ENCODE measurements at regions not wholly inside any gene's neighbourhood (a gene's known extent, or its start where the extent isn't known, plus 50 kb on each side); places are given as distances from the start of the nearest gene placed in this dataset.
"Not testable (repeated sequence)": the region's sequence is repeated elsewhere in the genome, so short reads cannot be mapped to it uniquely, and the experiment has no call there.

- TF ChIP-seq CTCF (IDR thresholded peaks at IDR 0.05; ENCODE audit: unreplicated experiment), result no peak
- Mint-ChIP-seq H3K9me3 (ENCODE audit: low read depth, unreplicated experiment) (no peaks in the 10 kb centered on the region), H3K4me3 (ENCODE audit: low read depth, unreplicated experiment) (no peak overlapping the region), H3K27ac (ENCODE audit: unreplicated experiment) (no peak overlapping the region), H3K4me1 (ENCODE audit: low read depth, unreplicated experiment) (no peaks in the 10 kb centered on the region), H3K27me3 (ENCODE audit: unreplicated experiment) (no peaks in the 10 kb centered on the region), H3K36me3 (ENCODE audit: insufficient read depth, unreplicated experiment) (no peaks in the 10 kb centered on the region)
- CTCF ChIA-PET, result interaction anchor here (0.6 to 0.7 kb wide), 2 partner anchors 219 to 971 kb away, joined by 3 read pairs; no protein-coding TSS in a partner anchor
- no peak for DNase-seq
- no TSS peak for BruUV-seq (replicated peaks)
- intact Hi-C loops (cut with micrococcal nuclease; ENCODE audit: unreplicated experiment), result no loop called here
Observed at GRCh38 chr5:106986006-106986405, 684.7 kb downstream of the EFNA5 start.

- CTCF ChIA-PET, result no interaction called here
- no peak for TF ChIP-seq CTCF (IDR thresholded peaks at IDR 0.05; ENCODE audit: unreplicated experiment)
- no peaks in the 10 kb centered on the region for H3K4me1 Mint-ChIP-seq (ENCODE audit: low read depth, unreplicated experiment)
- H3K27ac Mint-ChIP-seq (ENCODE audit: unreplicated experiment), result no peak overlapping the region
- no peak overlapping the region for H3K4me3 Mint-ChIP-seq (ENCODE audit: low read depth, unreplicated experiment)
- no peak for DNase-seq
- intact Hi-C loops (cut with micrococcal nuclease; ENCODE audit: unreplicated experiment), result no loop called here
- no TSS peak for BruUV-seq (replicated peaks)
- no peaks in the 10 kb centered on the region for H3K9me3 Mint-ChIP-seq (ENCODE audit: low read depth, unreplicated experiment)
- H3K36me3 Mint-ChIP-seq (ENCODE audit: insufficient read depth, unreplicated experiment), result no peaks in the 10 kb centered on the region
- no peaks in the 10 kb centered on the region for H3K27me3 Mint-ChIP-seq (ENCODE audit: unreplicated experiment)
Observed at GRCh38 chr5:106985174-106985573, 685.6 kb downstream of the EFNA5 start.

GRCh38 chr5:106979178-106979577 is 691.6 kb downstream of the EFNA5 start:
- H3K4me1 Mint-ChIP-seq (ENCODE audit: low read depth, unreplicated experiment); intact Hi-C loops (cut with micrococcal nuclease; ENCODE audit: unreplicated experiment); H3K27me3 Mint-ChIP-seq (ENCODE audit: unreplicated experiment); H3K9me3 Mint-ChIP-seq (ENCODE audit: low read depth, unreplicated experiment); CTCF ChIA-PET; H3K27ac Mint-ChIP-seq (ENCODE audit: unreplicated experiment); H3K4me3 Mint-ChIP-seq (ENCODE audit: low read depth, unreplicated experiment); H3K36me3 Mint-ChIP-seq (ENCODE audit: insufficient read depth, unreplicated experiment); BruUV-seq (replicated peaks); DNase-seq: not testable (repeated sequence)

- H3K4me3 Mint-ChIP-seq (ENCODE audit: low read depth, unreplicated experiment); DNase-seq; H3K27me3 Mint-ChIP-seq (ENCODE audit: unreplicated experiment); H3K36me3 Mint-ChIP-seq (ENCODE audit: insufficient read depth, unreplicated experiment); H3K4me1 Mint-ChIP-seq (ENCODE audit: low read depth, unreplicated experiment); intact Hi-C loops (cut with micrococcal nuclease; ENCODE audit: unreplicated experiment); H3K27ac Mint-ChIP-seq (ENCODE audit: unreplicated experiment); CTCF ChIA-PET; BruUV-seq (replicated peaks); H3K9me3 Mint-ChIP-seq (ENCODE audit: low read depth, unreplicated experiment): not testable (repeated sequence)
Observed at GRCh38 chr5:106978582-106979165, 692.1 kb downstream of the EFNA5 start.

GRCh38 chr5:106976363-106976762 is 694.4 kb downstream of the EFNA5 start:
- no peaks in the 10 kb centered on the region for H3K9me3 Mint-ChIP-seq (ENCODE audit: low read depth, unreplicated experiment)
- CTCF ChIA-PET, result interaction anchor here (0.6 kb wide), 1 partner anchor 505 kb away, joined by 3 read pairs; no protein-coding TSS in a partner anchor
- H3K27ac Mint-ChIP-seq (ENCODE audit: unreplicated experiment), result no peak overlapping the region
- H3K36me3 Mint-ChIP-seq (ENCODE audit: insufficient read depth, unreplicated experiment), result no peaks in the 10 kb centered on the region
- H3K27me3 Mint-ChIP-seq (ENCODE audit: unreplicated experiment), result no peaks in the 10 kb centered on the region
- no peak for TF ChIP-seq CTCF (IDR thresholded peaks at IDR 0.05; ENCODE audit: unreplicated experiment)
- intact Hi-C loops (cut with micrococcal nuclease; ENCODE audit: unreplicated experiment), result no loop called here
- H3K4me3 Mint-ChIP-seq (ENCODE audit: low read depth, unreplicated experiment), result no peak overlapping the region
- no TSS peak for BruUV-seq (replicated peaks)
- H3K4me1 Mint-ChIP-seq (ENCODE audit: low read depth, unreplicated experiment), result no peaks in the 10 kb centered on the region
- no peak for DNase-seq

Data from Calu3 (cell line).